ENCODE measurements at regions not wholly inside any gene's neighbourhood (a gene's known extent, or its start where the extent isn't known, plus 50 kb on each side); places are given as distances from the start of the nearest gene placed in this dataset.
A peak's percentile ranks its signal among the peaks of the same experiment; 100 is the strongest.
"Not testable (repeated sequence)": the region's sequence is repeated elsewhere in the genome, so short reads cannot be mapped to it uniquely, and the experiment has no call there.

DNA sequence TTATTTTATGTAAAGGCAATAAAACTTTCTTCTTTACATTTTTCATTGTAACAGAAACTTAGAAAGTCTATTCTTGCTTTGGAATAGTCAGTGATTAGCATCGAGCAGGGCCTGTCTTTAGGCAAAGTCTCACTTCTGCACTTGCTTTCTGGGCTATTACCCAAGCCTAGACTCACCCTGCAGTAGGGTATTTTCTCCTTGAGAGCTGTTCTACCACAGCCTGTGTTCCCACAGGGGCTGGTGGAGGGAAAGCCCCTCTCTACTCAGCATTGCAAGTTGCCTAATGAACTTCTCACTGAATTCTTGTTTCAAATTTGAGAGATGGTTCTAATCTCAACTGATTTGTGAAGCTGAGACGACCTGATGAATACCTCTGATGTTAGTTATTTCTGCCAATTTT lies 111.7 kb upstream of the KLHL14 start:
- Mint-ChIP-seq H3K9me3 (peaks cover 7% of the 10 kb centered on the region), H3K36me3 (no peaks in the 10 kb centered on the region), H3K4me1 (peaks cover 64% of the 10 kb centered on the region), H3K4me3 (no peak overlapping the region), H3K27ac (peak overlapping the region; percentile 21), H3K27me3 (no peaks in the 10 kb centered on the region)
- ATAC-seq = peak; percentile 99

DNA sequence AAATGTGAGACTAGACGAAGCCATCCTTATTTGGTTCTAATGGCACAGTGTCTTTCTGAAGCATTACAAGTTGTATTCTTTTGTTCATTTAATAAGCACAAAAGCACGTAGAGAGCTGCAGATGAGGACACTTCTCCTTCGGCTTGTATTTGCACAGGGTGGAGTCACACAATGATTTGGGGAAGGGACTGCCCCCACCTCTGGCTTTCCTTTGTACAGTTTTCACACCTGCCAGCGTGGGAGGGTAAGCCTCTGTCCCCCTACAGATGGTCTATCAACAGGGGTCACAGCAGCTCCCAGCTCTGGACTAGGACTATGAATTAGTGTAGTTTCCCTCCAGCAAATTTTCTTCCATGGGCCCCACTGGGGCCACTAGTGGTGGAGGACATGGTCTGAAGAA lies 108.2 kb upstream of the KLHL14 start:
- Mint-ChIP-seq H3K36me3 (no peaks in the 10 kb centered on the region), H3K27ac (peak overlapping the region; percentile 21), H3K4me1 (peaks cover 77% of the 10 kb centered on the region), H3K27me3 (no peaks in the 10 kb centered on the region), H3K9me3 (peaks cover 6% of the 10 kb centered on the region), H3K4me3 (peak overlapping the region; percentile 32)
- peak; percentile 59 for ATAC-seq

DNA sequence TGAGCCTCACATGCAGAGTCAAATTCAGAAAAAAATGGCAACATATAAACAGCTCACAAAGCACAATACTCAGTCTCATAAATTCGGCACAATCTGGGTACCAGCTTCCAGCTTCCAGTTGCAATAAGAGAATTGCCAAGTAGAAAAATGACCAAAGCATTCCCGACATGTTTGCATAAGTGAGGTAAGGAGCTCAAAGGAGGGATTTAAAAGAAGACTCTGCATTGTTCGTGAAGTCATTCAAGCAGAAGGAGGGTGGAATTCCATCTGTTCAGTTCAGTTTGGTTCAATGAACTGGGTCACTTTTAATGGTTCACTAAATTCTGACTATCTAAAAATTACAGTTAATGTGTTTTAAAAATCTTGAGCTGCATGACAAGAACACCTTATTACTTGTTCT lies 106.7 kb upstream of the KLHL14 start:
- Mint-ChIP-seq H3K4me3 (no peak overlapping the region), H3K36me3 (no peaks in the 10 kb centered on the region), H3K27ac (peak overlapping the region; percentile 21), H3K4me1 (peaks cover 66% of the 10 kb centered on the region), H3K9me3 (peaks cover 3% of the 10 kb centered on the region), H3K27me3 (no peaks in the 10 kb centered on the region)
- no peak for ATAC-seq

DNA sequence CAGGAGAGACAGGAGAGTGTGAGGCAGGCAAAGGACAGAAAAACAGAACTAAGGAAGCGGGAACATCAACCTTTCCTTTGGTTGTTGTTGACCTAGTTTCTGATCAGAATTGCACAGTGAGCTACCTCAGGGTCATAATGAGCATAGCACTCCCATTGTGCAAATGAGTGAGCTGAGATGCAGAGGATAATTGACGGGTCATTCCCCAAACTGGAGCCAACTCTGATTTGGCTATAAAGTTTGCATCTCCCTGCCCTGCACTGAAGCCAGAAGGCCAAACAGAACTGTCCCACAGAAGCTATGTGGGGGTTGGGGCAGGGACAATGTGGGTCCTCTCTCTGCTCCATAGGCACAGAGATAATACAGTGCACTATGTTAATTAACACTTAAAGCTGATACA lies 105.6 kb upstream of the KLHL14 start:
- H3K27ac Mint-ChIP-seq = peak overlapping the region; percentile 19
- H3K4me3 Mint-ChIP-seq = no peak overlapping the region
- H3K4me1 Mint-ChIP-seq = peaks cover 56% of the 10 kb centered on the region
- no peaks in the 10 kb centered on the region for H3K27me3 Mint-ChIP-seq
- H3K36me3 Mint-ChIP-seq = no peaks in the 10 kb centered on the region
- peaks cover 3% of the 10 kb centered on the region for H3K9me3 Mint-ChIP-seq
- ATAC-seq = no peak

DNA sequence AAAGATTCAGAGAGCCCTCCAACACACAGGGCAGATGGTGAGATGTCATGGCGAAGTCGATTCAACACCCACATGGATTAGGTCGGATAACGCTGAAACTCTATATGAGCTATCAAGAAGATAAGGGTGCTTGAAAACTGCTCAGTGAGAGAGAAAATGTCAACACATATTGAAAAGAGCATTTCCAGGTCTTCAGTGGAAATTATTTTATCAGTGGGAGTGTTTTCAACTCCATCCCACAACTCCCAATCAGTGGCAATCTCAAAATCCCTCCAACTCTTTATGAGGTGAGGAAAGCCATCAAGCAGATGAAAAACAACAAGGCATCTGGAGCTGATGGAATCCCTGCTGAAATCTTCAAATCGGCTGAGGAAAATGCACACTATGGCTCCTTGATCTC lies 104.5 kb upstream of the KLHL14 start:
- no peak overlapping the region for H3K4me3 Mint-ChIP-seq
- no peaks in the 10 kb centered on the region for H3K36me3 Mint-ChIP-seq
- H3K4me1 Mint-ChIP-seq = peaks cover 54% of the 10 kb centered on the region
- H3K27ac Mint-ChIP-seq = no peak overlapping the region
- no peak for ATAC-seq
- no peaks in the 10 kb centered on the region for H3K27me3 Mint-ChIP-seq
- peaks cover 3% of the 10 kb centered on the region for H3K9me3 Mint-ChIP-seq

DNA sequence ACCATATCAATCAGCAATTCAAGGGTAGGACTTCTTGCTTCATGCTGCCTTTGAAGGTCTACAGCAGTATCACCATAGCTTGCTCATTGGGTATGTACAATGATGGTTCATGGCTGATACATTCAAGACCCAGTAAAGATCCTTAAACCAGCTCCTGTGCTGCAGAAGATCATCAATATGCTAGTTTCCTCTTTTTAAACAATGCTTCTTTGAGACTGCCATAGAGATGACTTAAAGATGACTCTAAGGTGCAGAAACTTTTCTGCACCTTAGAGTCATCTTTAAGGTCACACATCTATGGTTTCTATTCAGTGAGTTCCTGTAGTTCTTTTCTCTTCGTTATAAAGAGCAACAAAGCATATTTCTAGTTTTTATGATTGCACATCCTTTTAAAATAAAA lies 102.8 kb upstream of the KLHL14 start:
- H3K36me3 Mint-ChIP-seq = no peaks in the 10 kb centered on the region
- H3K27me3 Mint-ChIP-seq = no peaks in the 10 kb centered on the region
- no peak overlapping the region for H3K4me3 Mint-ChIP-seq
- no peak overlapping the region for H3K27ac Mint-ChIP-seq
- no peaks in the 10 kb centered on the region for H3K9me3 Mint-ChIP-seq
- H3K4me1 Mint-ChIP-seq = peaks cover 42% of the 10 kb centered on the region
- ATAC-seq = no peak

DNA sequence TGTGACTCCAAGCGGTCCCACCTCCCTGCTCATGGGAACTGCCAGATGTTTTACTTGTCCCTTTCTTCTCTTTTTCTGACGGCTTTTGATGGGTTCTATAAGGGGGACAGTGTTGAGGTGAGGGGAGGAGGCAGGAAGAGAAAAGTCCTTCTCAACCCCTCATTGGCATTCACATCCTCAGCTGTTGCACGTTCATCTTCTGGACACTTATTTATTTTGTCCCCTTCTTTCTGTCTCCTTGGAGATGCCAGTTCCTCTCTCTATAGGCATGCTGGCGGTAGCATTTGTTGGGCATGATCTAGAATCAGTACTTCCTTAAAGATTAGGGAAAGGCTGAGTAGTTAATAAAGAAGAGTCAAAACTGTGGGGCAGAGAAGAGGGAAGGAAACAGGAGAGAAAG lies 99.0 kb upstream of the KLHL14 start:
- Mint-ChIP-seq H3K27ac (no peak overlapping the region), H3K27me3 (no peaks in the 10 kb centered on the region)
- no peak for ATAC-seq

DNA sequence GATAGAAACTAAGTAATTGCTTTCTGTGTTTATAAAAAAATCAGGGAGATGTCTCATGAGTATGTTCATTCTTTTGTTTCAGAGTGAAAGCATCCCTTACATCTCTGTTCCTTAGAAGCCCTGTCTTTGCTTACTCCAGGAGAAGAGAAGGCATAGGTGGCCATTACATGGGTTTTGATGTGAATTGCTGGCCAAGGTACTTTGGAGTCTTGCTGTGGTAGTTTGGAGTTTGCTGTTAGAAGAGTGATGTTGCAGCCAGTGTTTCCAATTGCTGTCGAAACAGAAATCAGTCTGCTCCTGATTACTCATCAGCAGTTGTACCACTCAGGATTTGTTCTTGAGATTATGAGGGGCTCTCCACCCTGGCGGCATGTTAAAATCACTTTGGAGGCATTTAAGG lies 97.8 kb upstream of the KLHL14 start:
- no peaks in the 10 kb centered on the region for H3K27me3 Mint-ChIP-seq

More for the DNA sequence above, 99.0 kb upstream of the KLHL14 start:
- H3K9me3 Mint-ChIP-seq = no peaks in the 10 kb centered on the region
- no peak overlapping the region for H3K4me3 Mint-ChIP-seq
- peaks cover 49% of the 10 kb centered on the region for H3K4me1 Mint-ChIP-seq
- no peaks in the 10 kb centered on the region for H3K36me3 Mint-ChIP-seq

DNA sequence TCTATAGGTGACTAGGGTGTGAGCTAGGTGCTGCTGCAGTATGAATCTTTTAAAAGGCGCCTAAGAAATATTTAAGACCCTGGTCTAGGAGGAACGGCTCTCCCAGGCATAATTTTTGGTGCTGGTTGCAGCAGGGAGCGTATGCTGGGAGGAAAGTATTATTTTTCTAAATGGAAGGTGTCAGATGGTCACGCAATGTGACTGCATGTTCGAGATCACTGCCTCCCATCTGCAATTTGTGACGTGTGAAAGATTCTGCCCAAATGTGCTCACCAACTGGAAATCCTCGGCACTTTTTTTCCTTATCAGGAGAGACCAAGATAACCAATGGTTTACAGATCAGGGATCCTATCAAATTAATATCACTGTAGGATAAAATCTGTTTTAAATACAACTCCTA lies 95.6 kb upstream of the KLHL14 start:
- peak overlapping the region; percentile 61 for H3K4me3 Mint-ChIP-seq
- H3K27ac Mint-ChIP-seq = peak overlapping the region; percentile 81
- peaks cover 43% of the 10 kb centered on the region for H3K4me1 Mint-ChIP-seq
- H3K9me3 Mint-ChIP-seq = no peaks in the 10 kb centered on the region
- peak; percentile 64 for ATAC-seq
- no peaks in the 10 kb centered on the region for H3K27me3 Mint-ChIP-seq
- no peaks in the 10 kb centered on the region for H3K36me3 Mint-ChIP-seq

More for the DNA sequence above, 97.8 kb upstream of the KLHL14 start:
- peaks cover 43% of the 10 kb centered on the region for H3K4me1 Mint-ChIP-seq
- no peaks in the 10 kb centered on the region for H3K9me3 Mint-ChIP-seq
- no peak overlapping the region for H3K27ac Mint-ChIP-seq
- no peak overlapping the region for H3K4me3 Mint-ChIP-seq
- no peak for ATAC-seq
- H3K36me3 Mint-ChIP-seq = no peaks in the 10 kb centered on the region

DNA sequence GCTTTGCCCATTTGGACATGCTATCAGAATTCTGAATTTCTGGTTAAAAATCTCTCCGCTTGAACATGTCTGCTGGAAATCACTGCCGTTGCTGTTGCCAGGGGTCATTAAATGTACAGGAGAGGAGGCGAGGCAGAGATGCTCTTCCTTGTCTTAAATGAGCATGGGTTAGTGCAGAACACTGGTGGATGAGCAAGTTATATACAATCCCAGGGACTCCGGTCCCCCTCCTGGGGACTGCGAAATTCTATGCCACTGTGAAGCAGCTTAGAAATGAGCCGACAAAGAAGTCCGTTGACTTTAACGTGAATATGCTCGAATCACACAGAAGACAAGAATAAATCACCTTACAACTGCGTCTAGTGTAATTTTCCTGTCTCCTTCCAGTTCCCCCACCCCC lies 95.1 kb upstream of the KLHL14 start:
- peak overlapping the region; percentile 61 for H3K4me3 Mint-ChIP-seq
- peaks cover under 1% of the 10 kb centered on the region for H3K36me3 Mint-ChIP-seq
- H3K4me1 Mint-ChIP-seq = peaks cover 43% of the 10 kb centered on the region
- H3K27ac Mint-ChIP-seq = peak overlapping the region; percentile 81
- ATAC-seq = no peak
- H3K9me3 Mint-ChIP-seq = no peaks in the 10 kb centered on the region
- H3K27me3 Mint-ChIP-seq = no peaks in the 10 kb centered on the region

DNA sequence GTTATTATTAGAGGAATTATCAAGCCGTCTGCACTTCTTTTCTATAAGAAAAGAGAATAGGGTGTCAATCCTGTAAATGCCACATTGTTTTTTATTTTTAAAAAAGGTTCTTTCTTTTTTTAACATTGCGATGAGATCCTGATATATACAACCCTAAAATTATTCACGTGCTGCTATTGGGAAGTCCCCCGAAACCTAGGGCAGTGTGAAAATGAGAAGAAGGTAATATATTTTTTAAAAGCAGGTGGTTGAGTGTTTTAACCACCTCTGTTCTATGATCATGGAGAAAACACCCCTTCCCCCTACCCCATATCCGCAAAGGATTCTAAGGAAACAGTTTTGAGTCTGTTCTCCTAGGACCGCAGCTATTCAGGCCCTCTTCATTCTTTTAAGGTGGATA lies 94.5 kb upstream of the KLHL14 start:
- ATAC-seq = peak; percentile 75
- Mint-ChIP-seq H3K4me1 (peaks cover 37% of the 10 kb centered on the region), H3K27ac (peak overlapping the region; percentile 81), H3K9me3 (no peaks in the 10 kb centered on the region), H3K27me3 (no peaks in the 10 kb centered on the region), H3K4me3 (peak overlapping the region; percentile 61), H3K36me3 (peaks cover 6% of the 10 kb centered on the region)

DNA sequence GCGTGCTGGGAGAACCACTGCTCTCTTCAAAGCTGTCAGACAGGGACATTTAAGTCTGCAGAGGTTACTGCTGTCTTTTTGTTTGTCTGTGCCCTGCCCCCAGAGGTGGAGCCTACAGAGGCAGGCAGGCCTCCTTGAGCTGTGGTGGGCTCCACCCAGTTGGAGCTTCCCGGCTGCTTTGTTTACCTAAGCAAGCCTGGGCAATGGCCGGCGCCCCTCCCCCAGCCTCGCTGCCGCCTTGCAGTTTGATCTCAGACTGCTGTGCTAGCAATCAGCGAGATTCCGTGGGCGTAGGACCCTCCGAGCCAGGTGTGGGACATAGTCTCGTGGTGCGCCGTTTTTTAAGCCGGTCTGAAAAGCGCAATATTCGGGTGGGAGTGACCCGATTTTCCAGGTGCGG lies 89.2 kb upstream of the KLHL14 start:
- not testable (repeated sequence) for H3K27ac Mint-ChIP-seq, H3K4me3 Mint-ChIP-seq, H3K9me3 Mint-ChIP-seq, ATAC-seq, H3K4me1 Mint-ChIP-seq, H3K36me3 Mint-ChIP-seq, H3K27me3 Mint-ChIP-seq

DNA sequence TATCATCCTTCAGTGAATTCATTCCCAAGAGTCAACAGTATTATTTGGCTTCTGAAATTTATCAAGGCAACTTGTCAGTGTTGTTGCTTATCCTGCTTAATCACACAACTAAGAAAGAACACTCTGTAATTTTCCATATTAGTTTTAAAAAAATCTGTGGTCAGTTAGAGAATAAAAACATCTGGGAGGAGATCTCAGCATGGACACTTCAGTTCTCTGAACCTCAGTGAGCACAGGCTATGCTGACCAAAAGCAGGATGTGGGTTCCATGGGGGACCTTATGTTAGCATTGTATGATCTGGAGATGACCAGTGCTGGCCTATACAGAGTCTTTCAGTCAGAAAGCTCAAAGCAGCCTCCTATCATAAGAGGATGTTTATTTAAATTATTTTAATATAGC lies 79.1 kb upstream of the KLHL14 start:
- Mint-ChIP-seq H3K9me3 (peaks cover 7% of the 10 kb centered on the region), H3K36me3 (peaks cover 5% of the 10 kb centered on the region), H3K4me1 (peaks cover 17% of the 10 kb centered on the region), H3K4me3 (no peak overlapping the region), H3K27ac (no peak overlapping the region), H3K27me3 (no peaks in the 10 kb centered on the region)
- ATAC-seq = no peak

DNA sequence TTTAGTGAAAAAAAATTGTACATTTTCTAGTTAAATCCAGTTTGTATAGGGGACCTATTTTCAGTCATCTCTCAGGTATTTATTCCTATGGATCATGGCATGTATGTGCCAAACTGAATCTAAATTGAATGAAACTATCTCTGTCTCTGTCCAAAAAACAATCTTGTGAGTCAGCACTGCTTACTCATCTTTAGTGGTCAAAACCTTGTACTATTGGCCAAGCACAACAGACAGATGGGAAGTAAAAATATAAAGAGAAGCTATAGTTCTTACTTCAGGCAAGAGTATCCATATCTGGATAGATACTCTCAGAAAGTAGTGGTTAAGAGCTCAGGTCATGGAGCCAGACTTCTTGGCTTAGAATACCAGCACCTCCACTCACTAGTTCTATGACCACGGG lies 76.0 kb upstream of the KLHL14 start:
- H3K9me3 Mint-ChIP-seq = peaks cover 7% of the 10 kb centered on the region

DNA sequence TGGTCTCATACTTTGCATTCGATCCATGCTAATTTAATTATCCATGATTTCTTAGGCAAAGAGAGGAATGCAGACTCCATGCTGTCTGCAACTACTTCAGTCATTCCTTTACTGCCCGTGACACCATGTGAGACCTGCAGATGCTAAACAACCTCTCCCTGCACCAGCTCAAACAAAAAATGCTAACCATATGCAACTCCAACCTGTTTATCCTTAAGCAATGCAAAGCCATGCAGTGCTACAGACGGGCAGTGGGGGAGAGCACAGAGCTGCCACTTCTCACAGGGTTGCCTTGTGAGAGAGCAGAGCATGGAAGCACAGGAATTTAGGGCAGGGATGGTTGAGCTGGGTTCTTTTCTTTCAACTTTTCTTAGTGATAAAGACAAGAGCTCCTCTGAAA lies 74.9 kb upstream of the KLHL14 start:
- H3K36me3 Mint-ChIP-seq = peaks cover 5% of the 10 kb centered on the region

More for the DNA sequence above, 76.0 kb upstream of the KLHL14 start:
- no peak overlapping the region for H3K27ac Mint-ChIP-seq
- peaks cover 5% of the 10 kb centered on the region for H3K36me3 Mint-ChIP-seq
- no peaks in the 10 kb centered on the region for H3K27me3 Mint-ChIP-seq
- no peak overlapping the region for H3K4me3 Mint-ChIP-seq
- H3K4me1 Mint-ChIP-seq = peaks cover 8% of the 10 kb centered on the region
- no peak for ATAC-seq

DNA sequence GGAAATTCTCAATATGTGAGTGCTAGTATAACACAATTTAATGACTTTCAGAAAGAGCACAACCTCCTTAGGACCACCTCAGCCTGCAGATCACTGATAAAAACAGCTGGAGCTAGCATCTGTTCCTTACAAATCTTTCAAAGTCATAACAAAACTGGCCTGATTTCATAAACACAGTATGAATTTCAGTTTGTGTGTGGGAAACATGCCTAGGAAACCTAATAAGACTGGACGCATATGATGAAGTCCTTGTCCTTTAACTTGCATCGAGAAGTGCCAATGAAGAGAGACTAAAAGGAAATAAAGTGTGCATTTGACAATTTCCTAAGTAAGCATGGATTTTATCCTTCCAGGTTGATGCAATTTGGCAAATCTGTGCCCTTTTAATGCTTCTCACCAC lies 74.1 kb upstream of the KLHL14 start:
- Mint-ChIP-seq H3K27ac (no peak overlapping the region), H3K36me3 (peaks cover 5% of the 10 kb centered on the region), H3K9me3 (peaks cover 10% of the 10 kb centered on the region), H3K27me3 (no peaks in the 10 kb centered on the region), H3K4me3 (no peak overlapping the region), H3K4me1 (no peaks in the 10 kb centered on the region)
- no peak for ATAC-seq

More for the DNA sequence above, 74.9 kb upstream of the KLHL14 start:
- Mint-ChIP-seq H3K4me1 (peaks cover 4% of the 10 kb centered on the region), H3K27me3 (no peaks in the 10 kb centered on the region), H3K27ac (no peak overlapping the region), H3K4me3 (no peak overlapping the region), H3K9me3 (peaks cover 10% of the 10 kb centered on the region)
- ATAC-seq = no peak

DNA sequence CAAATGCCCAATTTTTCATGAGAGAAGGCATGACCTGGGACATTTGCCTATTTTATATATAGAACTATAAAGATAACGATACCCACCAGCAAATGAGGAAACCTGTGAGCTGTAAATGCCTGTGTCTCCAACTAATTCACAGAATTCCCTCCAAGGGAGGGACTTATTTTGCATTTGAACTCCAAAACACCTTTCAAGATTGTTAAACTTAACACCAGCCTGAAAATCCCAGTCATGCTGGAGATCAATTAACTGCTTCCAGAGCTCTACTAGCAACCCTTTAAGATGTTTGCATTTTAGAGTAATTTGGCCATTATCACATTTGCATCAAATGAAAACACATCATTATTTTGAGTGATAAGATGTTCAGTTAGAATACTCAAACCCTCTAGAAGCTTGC lies 68.1 kb upstream of the KLHL14 start:
- H3K4me1 Mint-ChIP-seq = no peaks in the 10 kb centered on the region
- H3K36me3 Mint-ChIP-seq = no peaks in the 10 kb centered on the region
- H3K27me3 Mint-ChIP-seq = no peaks in the 10 kb centered on the region
- peaks cover 3% of the 10 kb centered on the region for H3K9me3 Mint-ChIP-seq
- H3K4me3 Mint-ChIP-seq = no peak overlapping the region
- no peak for ATAC-seq
- H3K27ac Mint-ChIP-seq = no peak overlapping the region
